HCT116 (cell line): ENCODE measurements at regions not wholly inside any gene's neighbourhood (a gene's known extent, or its start where the extent isn't known, plus 50 kb on each side); places are given as distances from the start of the nearest gene placed in this dataset.

ENCODE experiments used
- ATAC-seq: fragments of 200-7000 bp; cut with Tn5 transposase; 2 replicates; pipeline ENCODE4 v1.9.1; 2020; ENCODE audit warnings: mild to moderate bottlenecking, moderate library complexity
- BruUV-seq: library from RNA; stranded (reverse); fragments of 400-500 nt; replicated peaks from 2 replicates; lab custom pipeline; 2021; lab: Mats Ljungman, UMichigan
- CTCF ChIA-PET: fragments of 300-600 bp; sonication (Branson Sonifier 250); formaldehyde crosslinking; loops from one replicate; lab custom pipeline; 2021; ENCODE audit warnings: antibody characterized with exemption; lab: Charles Lee
- POLR2A ChIA-PET: fragments of 300-600, 350-600 bp; sonication (Branson Sonifier 250); formaldehyde crosslinking; loops from one replicate; lab custom pipeline; 2021; ENCODE audit warnings: antibody characterized with exemption; lab: Charles Lee
- RAD21 ChIA-PET, 2 experiments: fragments of 300-600 bp; sonication (Branson Sonifier 250); formaldehyde crosslinking; loops; one replicate each; lab custom pipeline; 2023; ENCODE audit warnings: low total read pairs in 2 of 2; ENCODE audit not compliant: uncharacterized antibody in 2 of 2, unreplicated experiment in 2 of 2, low non-redundant PET in 1 of 2; lab: Charles Lee
- DNase-seq: peaks from one replicate; pipeline ENCODE4 v3.0.0-alpha.2; 2010; ENCODE audit warnings: low read depth, low spot score
- H2AFZ ChIP-seq: fragments of 200-600 bp; shearing (Covaris generic), sonication (generic); 2 replicates; pipeline ENCODE4 v1.6.1; 2017; ENCODE audit warnings: low read depth, mixed run types, mixed read lengths, antibody characterized with exemption, low read length; ENCODE audit not compliant: poor library complexity, severe bottlenecking
- H3K27ac ChIP-seq: 2 replicates; pipeline ENCODE4 v1.5.1; 2012; ENCODE audit warnings: low read depth, low read length
- H3K27me3 ChIP-seq: fragments of 200-600 bp; sonication (generic); 2 replicates; pipeline ENCODE4 v1.6.1; 2016; ENCODE audit warnings: mixed run types, low read length, mixed read lengths; ENCODE audit not compliant: insufficient read depth
- H3K36me3 ChIP-seq, 2 experiments: fragments of 200-500 bp in 1 of 2; fragments of 200-600 bp in 1 of 2; sonication (Bioruptor generic) in 1 of 2; sonication (generic) in 1 of 2; 2 replicates each; pipeline versions ENCODE4 v1.5.1 to v1.6.1; 2014 to 2016; ENCODE audit warnings: low read length in 2 of 2, inconsistent platforms in 1 of 2, mixed read lengths in 1 of 2, mixed run types in 1 of 2; ENCODE audit not compliant: insufficient read depth in 2 of 2, control insufficient read depth in 1 of 2
- H3K4me1 ChIP-seq, 2 experiments: fragments of 200-600 bp in 1 of 2; sonication (generic) in 1 of 2; 2 replicates each; pipeline versions ENCODE4 v1.5.1 to v1.6.1; 2012 to 2017; ENCODE audit warnings: low read length in 2 of 2, inconsistent platforms in 1 of 2, mild to moderate bottlenecking in 1 of 2, mixed read lengths in 1 of 2, mixed run types in 1 of 2, moderate library complexity in 1 of 2; ENCODE audit not compliant: insufficient read depth in 2 of 2, control insufficient read depth in 1 of 2
- H3K4me2 ChIP-seq: fragments of 200-600 bp; sonication (generic); 2 replicates; pipeline ENCODE4 v1.6.1; 2017; ENCODE audit warnings: mixed run types, low read length, mixed read lengths
- H3K4me3 ChIP-seq, 2 experiments: fragments of 200-600 bp in 1 of 2; sonication (generic) in 1 of 2; replicated peaks in 1 of 2; 2 replicates each; pipeline ENCODE4 v1.5.1; 2011 to 2016; ENCODE audit warnings: low read length in 2 of 2, control low read depth in 1 of 2, low read depth in 1 of 2, mild to moderate bottlenecking in 1 of 2, mixed read lengths in 1 of 2, mixed run types in 1 of 2
- H3K79me2 ChIP-seq: fragments of 200-600 bp; sonication (generic); 2 replicates; pipeline ENCODE4 v1.6.1; 2017; ENCODE audit warnings: mild to moderate bottlenecking, mixed run types, low read length, moderate library complexity, mixed read lengths; ENCODE audit not compliant: insufficient read depth
- H3K9ac ChIP-seq: fragments of 200-600 bp; sonication (generic); 2 replicates; pipeline ENCODE4 v1.6.1; 2016; ENCODE audit warnings: low read length, mixed read lengths
- H3K9me2 ChIP-seq: fragments of 200-600 bp; sonication (generic), shearing (Covaris generic); 2 replicates; pipeline ENCODE4 v1.6.1; 2017; ENCODE audit warnings: mixed run types, mild to moderate bottlenecking, moderate library complexity; ENCODE audit not compliant: insufficient read depth
- H3K9me3 ChIP-seq, 2 experiments: fragments of 200-500 bp in 1 of 2; fragments of 200-600 bp in 1 of 2; sonication (Bioruptor generic) in 1 of 2; sonication (generic) in 1 of 2; 2 replicates each; pipeline ENCODE4 v1.6.1; 2014 to 2017; ENCODE audit warnings: low read length in 2 of 2, mixed read lengths in 2 of 2, inconsistent platforms in 1 of 2, low read depth in 1 of 2, mild to moderate bottlenecking in 1 of 2, mixed run types in 1 of 2, moderate library complexity in 1 of 2; ENCODE audit not compliant: control insufficient read depth in 1 of 2, insufficient read depth in 1 of 2
- H4K20me1 ChIP-seq: fragments of 200-600 bp; sonication (generic), shearing (Covaris generic); 2 replicates; pipeline ENCODE4 v1.6.1; 2017; ENCODE audit warnings: mixed run types, mild to moderate bottlenecking, moderate library complexity; ENCODE audit not compliant: insufficient read depth
- CBX3 ChIP-seq: IDR thresholded peaks from 2 replicates; pipeline ENCODE4 v1.6.1; 2012; ENCODE audit warnings: low read depth
- CEBPB ChIP-seq: IDR thresholded peaks from 2 replicates; pipeline ENCODE4 v1.6.1; 2012; ENCODE audit warnings: low read depth
- CTCF ChIP-seq, 3 experiments: fragments of 200-600 bp in 1 of 3; sonication (generic) in 1 of 3; IDR thresholded peaks in 2 of 3; conservative IDR thresholded peaks in 1 of 3; 2 replicates each; pipeline ENCODE4 v1.5.1; 2012 to 2017; ENCODE audit warnings: low read depth in 2 of 3, low read length in 2 of 3, antibody characterized with exemption in 1 of 3, borderline replicate concordance in 1 of 3, control low read depth in 1 of 3, mild to moderate bottlenecking in 1 of 3, mixed read lengths in 1 of 3, mixed run types in 1 of 3, moderate library complexity in 1 of 3; ENCODE audit not compliant: insufficient read depth in 1 of 3
- EGR1 ChIP-seq: IDR thresholded peaks from 2 replicates; pipeline ENCODE4 v1.6.1; 2012; ENCODE audit warnings: low read depth
- ELF1 ChIP-seq: IDR thresholded peaks from 2 replicates; pipeline ENCODE4 v1.6.1; 2012; ENCODE audit warnings: low read depth, borderline replicate concordance
- EZH2 ChIP-seq: fragments of 200-600 bp; sonication (generic); IDR thresholded peaks from 2 replicates; pipeline ENCODE4 v1.6.1; 2017; ENCODE audit warnings: antibody characterized with exemption, mixed run types
- EZH2phosphoT487 ChIP-seq: fragments of 200-600 bp; IDR thresholded peaks from 2 replicates; pipeline ENCODE4 v1.6.1; 2018; ENCODE audit warnings: antibody characterized with exemption, borderline replicate concordance
- FOSL1 ChIP-seq: IDR thresholded peaks from 2 replicates; pipeline ENCODE4 v1.6.1; 2012; ENCODE audit warnings: low read depth
- JUND ChIP-seq: IDR thresholded peaks from 2 replicates; pipeline ENCODE4 v1.6.1; 2012
- MAX ChIP-seq: IDR thresholded peaks from 2 replicates; pipeline ENCODE4 v1.6.1; 2012
- POLR2A ChIP-seq: IDR thresholded peaks from 2 replicates; pipeline ENCODE4 v1.7.0; 2011; ENCODE audit warnings: borderline replicate concordance; ENCODE audit not compliant: insufficient read depth, insufficient read length; ENCODE audit errors: extremely low read depth
- POLR2AphosphoS5 ChIP-seq: IDR thresholded peaks from 2 replicates; pipeline ENCODE4 v1.6.1; 2011; ENCODE audit warnings: mild to moderate bottlenecking, low read depth, low read length, moderate library complexity
- RAD21 ChIP-seq: IDR thresholded peaks from 2 replicates; pipeline ENCODE4 v1.6.1; 2012; ENCODE audit warnings: low read depth, mild to moderate bottlenecking
- SP1 ChIP-seq: IDR thresholded peaks from 2 replicates; pipeline ENCODE4 v1.6.1; 2012; ENCODE audit warnings: low read depth
- SRF ChIP-seq: IDR thresholded peaks from 2 replicates; pipeline ENCODE4 v1.6.1; 2012; ENCODE audit warnings: low read depth
- TCF7L2 ChIP-seq: IDR thresholded peaks from 2 replicates; pipeline ENCODE4 v1.7.0; 2011; ENCODE audit warnings: borderline replicate concordance, inconsistent platforms; ENCODE audit not compliant: insufficient read depth, insufficient read length; ENCODE audit errors: extremely low read depth
- YY1 ChIP-seq: IDR thresholded peaks from 2 replicates; pipeline ENCODE4 v1.6.1; 2011; ENCODE audit warnings: low read length, low read depth, moderate library complexity, mild to moderate bottlenecking; ENCODE audit not compliant: insufficient replicate concordance; ENCODE audit errors: extremely low read depth
- ZBTB33 ChIP-seq: IDR thresholded peaks from 2 replicates; pipeline ENCODE4 v1.6.1; 2011; ENCODE audit warnings: mild to moderate bottlenecking, low read length, moderate library complexity; ENCODE audit not compliant: insufficient replicate concordance; ENCODE audit errors: extremely low read depth
- ZFX ChIP-seq: fragments of 450-650 bp; IDR thresholded peaks from 2 replicates; pipeline ENCODE4 v1.6.1; 2017
- ZNF274 ChIP-seq: fragments of 200-500 bp; sonication (Bioruptor generic); IDR thresholded peaks from 2 replicates; pipeline ENCODE4 v1.6.1; 2014; ENCODE audit warnings: mild to moderate bottlenecking, low read depth, low read length, inconsistent platforms
- intact Hi-C: fragments of 100-400 bp; cut with micrococcal nuclease; formaldehyde crosslinking; loops from 2 replicates; pipeline ENCODE4 v1.10.0; 2022

GRCh38 chr2:18704276-18704675, 114.9 kb upstream of the NT5C1B start:
- intact Hi-C loops = no loop called here
- no peaks in the 10 kb centered on the region for H3K27me3 ChIP-seq
- RAD21 ChIA-PET = no interaction called here

GRCh38 chr2:18703555-18703954, 114.2 kb upstream of the NT5C1B start:
- no peaks in the 10 kb centered on the region for H3K27me3 ChIP-seq
- H4K20me1 ChIP-seq = no peaks in the 10 kb centered on the region
- no peak overlapping the region for H3K4me2 ChIP-seq
- DNase-seq (no peak), ATAC-seq (no peak)
- ChIA-PET POLR2A (no interaction called here), CTCF (no interaction called here), RAD21 (no interaction called here)
- no peaks in the 10 kb centered on the region for H3K79me2 ChIP-seq
- no peaks in the 10 kb centered on the region for H3K4me1 ChIP-seq
- H3K36me3 ChIP-seq = no peaks in the 10 kb centered on the region
- H3K9me2 ChIP-seq = no peaks in the 10 kb centered on the region
- no peak overlapping the region for H3K27ac ChIP-seq
- BruUV-seq = no TSS peak
- no peak overlapping the region for H3K4me3 ChIP-seq
- H2AFZ ChIP-seq = no peak overlapping the region
- no peaks in the 10 kb centered on the region for H3K9me3 ChIP-seq
- H3K9ac ChIP-seq = no peak overlapping the region
- intact Hi-C loops = no loop called here
- no peak for TF ChIP-seq YY1
- TF ChIP-seq ZFX = no peak
- TF ChIP-seq POLR2AphosphoS5 = no peak
- no peak for TF ChIP-seq CEBPB
- no peak for TF ChIP-seq TCF7L2
- TF ChIP-seq EZH2phosphoT487 = no peak
- no peak for TF ChIP-seq SRF
- no peak for TF ChIP-seq CBX3
- TF ChIP-seq FOSL1 = no peak
- TF ChIP-seq JUND = no peak
- TF ChIP-seq RAD21 = no peak
- TF ChIP-seq MAX = no peak
- TF ChIP-seq EZH2 = no peak
- TF ChIP-seq ZBTB33 = no peak
- no peak for TF ChIP-seq EGR1
- no peak for TF ChIP-seq CTCF (IDR thresholded peaks at IDR 0.05 in 2 of 3, conservative IDR thresholded peaks at IDR 0.05 in 1 of 3; ENCODE audit: borderline replicate concordance in 1 of 3, insufficient read depth in 1 of 3, low read depth in 2 of 3, low read length in 2 of 3)
- no peak for TF ChIP-seq ELF1

More at GRCh38 chr2:18704276-18704675, 114.9 kb upstream of the NT5C1B start:
- no TSS peak for BruUV-seq
- CTCF ChIA-PET = no interaction called here
- no peak overlapping the region for H3K4me3 ChIP-seq
- no peak for DNase-seq
- H3K4me2 ChIP-seq = no peak overlapping the region
- H3K79me2 ChIP-seq = no peaks in the 10 kb centered on the region
- no peaks in the 10 kb centered on the region for H3K9me2 ChIP-seq
- no peak overlapping the region for H3K27ac ChIP-seq
- TF ChIP-seq ZNF274 (no peak), ZFX (no peak), FOSL1 (no peak), SP1 (no peak), POLR2A (no peak), RAD21 (no peak), JUND (no peak)
- TF ChIP-seq, all 23 proteins: peak for 0
- Histone ChIP-seq H3K4me1 (no peaks in the 10 kb centered on the region), H3K36me3 (no peaks in the 10 kb centered on the region), H2AFZ (no peak overlapping the region), H3K9me3 (no peaks in the 10 kb centered on the region), H3K9ac (no peak overlapping the region), H4K20me1 (no peaks in the 10 kb centered on the region)
- POLR2A ChIA-PET = no interaction called here
- no peak for ATAC-seq
